ENCODE measurements at regions not wholly inside any gene's neighbourhood (a gene's known extent, or its start where the extent isn't known, plus 50 kb on each side); places are given as distances from the start of the nearest gene placed in this dataset.

- Histone ChIP-seq H3K9me3 (no peaks in the 10 kb centered on the region), H3K4me1 (no peaks in the 10 kb centered on the region), H3K4me3 (no peak overlapping the region), H3K27me3 (no peaks in the 10 kb centered on the region), H3K36me3 (no peaks in the 10 kb centered on the region), H3K27ac (no peak overlapping the region)
- TF ChIP-seq POLR2A (IDR thresholded peaks at IDR 0.05) (no peak), CTCF (IDR thresholded peaks at IDR 0.05) (no peak)
- ATAC-seq = no peak
- intact Hi-C loops (cut with DNase I) = no loop called here
- 42% methylated on average over 3 of the region's 3 CpGs for WGBS (ENCODE audit: insufficient coverage, low coverage, low lambda C conversion rate, missing lambda C conversion rate)
- no peak for DNase-seq
These were observed 544.5 kb upstream of the ANO3 start for GRCh38 chr11:25787416-25787815.

DNA sequence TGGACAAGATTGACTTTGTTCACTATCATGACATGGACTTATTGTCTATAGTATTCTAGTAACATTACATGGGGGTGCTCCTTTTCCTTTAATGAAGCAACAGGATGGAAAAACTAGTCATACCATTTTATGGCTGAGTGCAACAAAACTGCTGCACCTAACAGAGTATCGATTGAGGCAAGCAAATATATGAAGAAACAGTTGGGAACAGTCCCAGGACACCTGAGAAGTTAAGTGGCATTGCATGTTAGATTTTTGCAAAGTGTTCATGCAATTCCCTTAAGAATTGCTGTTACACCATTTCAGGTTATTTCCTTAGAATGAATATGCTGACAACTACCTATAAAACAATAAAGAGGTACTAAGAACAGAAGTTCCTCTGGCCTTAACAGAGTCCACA, 541.5 kb upstream of the ANO3 start:
- no peaks in the 10 kb centered on the region for H3K27me3 ChIP-seq
- no peak overlapping the region for H3K4me3 ChIP-seq
- H3K9me3 ChIP-seq = no peaks in the 10 kb centered on the region
- intact Hi-C loops (cut with DNase I) = no loop called here
- H3K36me3 ChIP-seq = no peaks in the 10 kb centered on the region
- ATAC-seq (peak in 2 of 4 donors; percentile 27 to 44), DNase-seq (no peak)
- no peak overlapping the region for H3K27ac ChIP-seq
- TF ChIP-seq POLR2A (IDR thresholded peaks at IDR 0.05) = no peak
- no peak for TF ChIP-seq CTCF (IDR thresholded peaks at IDR 0.05)
- 38% methylated on average over 1 of the region's 1 CpG for WGBS (ENCODE audit: insufficient coverage, low coverage, low lambda C conversion rate, missing lambda C conversion rate)
- H3K4me1 ChIP-seq = no peaks in the 10 kb centered on the region

- Histone ChIP-seq H3K36me3 (no peaks in the 10 kb centered on the region), H3K4me3 (no peak overlapping the region), H3K4me1 (no peaks in the 10 kb centered on the region), H3K9me3 (no peaks in the 10 kb centered on the region), H3K27ac (no peak overlapping the region), H3K27me3 (no peaks in the 10 kb centered on the region)
- DNase-seq (no peak), ATAC-seq (peak in 1 of 4 donors; percentile 11)
- TF ChIP-seq CTCF (IDR thresholded peaks at IDR 0.05) (no peak), POLR2A (IDR thresholded peaks at IDR 0.05) (no peak)
- 76% methylated on average over 2 of the region's 7 CpGs for WGBS (ENCODE audit: insufficient coverage, low coverage, low lambda C conversion rate, missing lambda C conversion rate)
- intact Hi-C loops (cut with DNase I) = no loop called here
These were observed 538.3 kb upstream of the ANO3 start for GRCh38 chr11:25793637-25794036.

DNA sequence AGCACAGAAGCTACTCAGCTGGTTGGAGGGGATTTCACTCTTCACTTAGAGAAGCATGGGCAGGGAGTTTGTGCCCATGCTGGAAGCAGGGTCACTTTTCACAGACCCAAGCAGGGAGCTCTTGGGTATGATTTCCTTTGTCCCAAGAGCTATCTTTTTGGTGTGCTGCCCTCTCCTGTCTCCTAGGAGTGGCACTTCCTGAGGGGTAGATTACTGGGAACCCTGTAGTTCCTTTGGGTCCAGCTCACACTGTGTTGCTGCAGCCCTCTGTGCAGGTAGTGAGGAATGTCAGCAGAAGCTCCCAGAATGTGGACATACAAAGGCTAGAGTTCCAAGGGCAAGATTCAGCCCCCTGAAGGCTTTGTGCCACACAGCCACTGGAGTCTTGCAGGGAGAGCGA, 537.1 kb upstream of the ANO3 start:
- no peak overlapping the region for H3K4me3 ChIP-seq
- no peaks in the 10 kb centered on the region for H3K4me1 ChIP-seq
- no peak overlapping the region for H3K27ac ChIP-seq
- H3K9me3 ChIP-seq = no peaks in the 10 kb centered on the region
- 80% methylated on average over 1 of the region's 1 CpG for WGBS (ENCODE audit: insufficient coverage, low coverage, low lambda C conversion rate, missing lambda C conversion rate)
- DNase-seq = no peak
- no peak for ATAC-seq
- H3K27me3 ChIP-seq = no peaks in the 10 kb centered on the region
- intact Hi-C loops (cut with DNase I) = no loop called here
- TF ChIP-seq POLR2A (IDR thresholded peaks at IDR 0.05) (no peak), CTCF (IDR thresholded peaks at IDR 0.05) (no peak)
- H3K36me3 ChIP-seq = no peaks in the 10 kb centered on the region

GRCh38 chr11:25816411-25816810, 515.5 kb upstream of the ANO3 start:
- no peaks in the 10 kb centered on the region for H3K36me3 ChIP-seq
- H3K9me3 ChIP-seq = no peaks in the 10 kb centered on the region
- intact Hi-C loops (cut with DNase I) = no loop called here
- no peak overlapping the region for H3K4me3 ChIP-seq
- H3K4me1 ChIP-seq = no peaks in the 10 kb centered on the region
- H3K27ac ChIP-seq = no peak overlapping the region
- DNase-seq = no peak
- 81% methylated on average over 3 of the region's 3 CpGs for WGBS (ENCODE audit: insufficient coverage, low coverage, low lambda C conversion rate, missing lambda C conversion rate)
- ATAC-seq = no peak
- H3K27me3 ChIP-seq = no peaks in the 10 kb centered on the region
- TF ChIP-seq POLR2A (IDR thresholded peaks at IDR 0.05) (no peak), CTCF (IDR thresholded peaks at IDR 0.05) (no peak)
